HEK293 (cell line): ENCODE measurements at regions not wholly inside any gene's neighbourhood (a gene's known extent, or its start where the extent isn't known, plus 50 kb on each side); places are given as distances from the start of the nearest gene placed in this dataset.

Experiments used
- CTCF ChIA-PET: fragments of 350-600 bp; formaldehyde crosslinking; extraction: SDS; loops from one replicate; lab custom pipeline; 2021; ENCODE audit warnings: antibody characterized with exemption; lab: Yijun Ruan, JAX
- POLR2A ChIA-PET: fragments of 300-600 bp; formaldehyde crosslinking; extraction: SDS; loops from one replicate; lab custom pipeline; 2020; ENCODE audit warnings: antibody characterized with exemption, inconsistent platforms; lab: Yijun Ruan, JAX
- H3K27ac ChIP-seq: fragments of 200-500 bp; sonication (Bioruptor generic); 2 replicates; pipeline ENCODE4 v1.5.1; 2014; ENCODE audit warnings: low read depth, low read length, control low read depth, inconsistent platforms; ENCODE audit errors: extremely low read depth
- H3K36me3 ChIP-seq, 2 experiments: fragments of 200-500 bp in 1 of 2; sonication (Bioruptor generic) in 1 of 2; 1 replicate in 1 of 2; 2 replicates in 1 of 2; pipeline ENCODE4 v1.5.1; 2014 to 2017; ENCODE audit warnings: inconsistent platforms in 2 of 2, low read length in 2 of 2; ENCODE audit not compliant: control insufficient read depth in 2 of 2, insufficient read depth in 1 of 2
- H3K4me1 ChIP-seq: fragments of 200-500 bp; sonication (Bioruptor generic); 2 replicates; pipeline ENCODE4 v1.5.1; 2014; ENCODE audit warnings: mild to moderate bottlenecking, low read length, inconsistent platforms; ENCODE audit not compliant: control insufficient read depth, insufficient read depth
- H3K4me3 ChIP-seq: 2 replicates; pipeline ENCODE4 v1.5.1; 2011; ENCODE audit warnings: low read depth, mild to moderate bottlenecking, control low read depth, low read length, moderate library complexity
- H3K9me3 ChIP-seq: fragments of 200-500 bp; sonication (Bioruptor generic); 2 replicates; pipeline ENCODE4 v1.5.1; 2014; ENCODE audit warnings: low read depth, low read length, inconsistent platforms; ENCODE audit not compliant: control insufficient read depth, insufficient read depth
- CTCF ChIP-seq: fragments of 450-650 bp; formaldehyde crosslinking; IDR thresholded peaks from 2 replicates; pipeline ENCODE4 v1.5.1; 2016; ENCODE audit warnings: missing biosample characterization, missing genetic modification characterization
- ELK4 ChIP-seq: IDR thresholded peaks from 2 replicates; pipeline ENCODE4 v1.6.1; 2011; ENCODE audit warnings: mild to moderate bottlenecking, low read depth, low read length, borderline replicate concordance
- MEIS1 ChIP-seq: sonication (generic); formaldehyde crosslinking; IDR thresholded peaks from 2 replicates; pipeline ENCODE4 v1.8.1; 2022; ENCODE audit warnings: missing genetic modification reagents, mild to moderate bottlenecking, borderline replicate concordance
- OSR2 ChIP-seq: fragments of 450-650 bp; formaldehyde crosslinking; IDR thresholded peaks from 2 replicates; pipeline ENCODE4 v1.5.1; 2016; ENCODE audit warnings: missing biosample characterization, missing genetic modification characterization
- ZBTB44 ChIP-seq: fragments of 450-650 bp; IDR thresholded peaks from 2 replicates; pipeline ENCODE4 v1.5.1; 2018; ENCODE audit warnings: missing biosample characterization, mild to moderate bottlenecking, missing genetic modification characterization
- ZBTB8A ChIP-seq: fragments of 450-650 bp; formaldehyde crosslinking; IDR thresholded peaks from 2 replicates; pipeline ENCODE4 v1.5.1; 2016; ENCODE audit warnings: missing biosample characterization, missing genetic modification characterization
- ZEB2 ChIP-seq: fragments of 450-650 bp; formaldehyde crosslinking; IDR thresholded peaks from 2 replicates; pipeline ENCODE4 v1.5.1; 2016; ENCODE audit warnings: missing biosample characterization, missing genetic modification characterization
- ZFHX2 ChIP-seq: fragments of 450-650 bp; formaldehyde crosslinking; conservative IDR thresholded peaks from 2 replicates; pipeline ENCODE4 v1.5.1; 2016; ENCODE audit warnings: missing biosample characterization, missing genetic modification characterization
- ZFP3 ChIP-seq: fragments of 450-650 bp; formaldehyde crosslinking; IDR thresholded peaks from 2 replicates; pipeline ENCODE4 v1.5.1; 2016; ENCODE audit warnings: low read depth, missing biosample characterization, missing genetic modification characterization
- ZNF112 ChIP-seq: fragments of 450-650 bp; formaldehyde crosslinking; IDR thresholded peaks from 2 replicates; pipeline ENCODE4 v1.5.0; 2017; ENCODE audit warnings: missing biosample characterization, missing genetic modification characterization
- ZNF133 ChIP-seq: fragments of 450-650 bp; formaldehyde crosslinking; IDR thresholded peaks from 2 replicates; pipeline ENCODE4 v1.5.1; 2016; ENCODE audit warnings: missing biosample characterization, missing genetic modification characterization
- ZNF175 ChIP-seq: fragments of 450-650 bp; formaldehyde crosslinking; IDR thresholded peaks from 2 replicates; pipeline ENCODE4 v1.5.1; 2016; ENCODE audit warnings: missing biosample characterization, missing genetic modification characterization
- ZNF184 ChIP-seq: fragments of 450-650 bp; IDR thresholded peaks from 2 replicates; pipeline ENCODE4 v1.5.1; 2018; ENCODE audit warnings: missing biosample characterization, mild to moderate bottlenecking, missing genetic modification characterization
- ZNF211 ChIP-seq: fragments of 450-650 bp; formaldehyde crosslinking; IDR thresholded peaks from 2 replicates; pipeline ENCODE4 v1.5.1; 2016; ENCODE audit warnings: low read depth, missing biosample characterization, missing genetic modification characterization
- ZNF266 ChIP-seq: fragments of 450-650 bp; formaldehyde crosslinking; IDR thresholded peaks from 2 replicates; pipeline ENCODE4 v1.5.1; 2016; ENCODE audit warnings: missing biosample characterization, missing genetic modification characterization, low read depth
- ZNF280D ChIP-seq: fragments of 450-650 bp; formaldehyde crosslinking; IDR thresholded peaks from 2 replicates; pipeline ENCODE4 v1.5.1; 2016; ENCODE audit warnings: missing biosample characterization, missing genetic modification characterization
- ZNF362 ChIP-seq: fragments of 450-650 bp; formaldehyde crosslinking; IDR thresholded peaks from 2 replicates; pipeline ENCODE4 v1.5.1; 2016; ENCODE audit warnings: missing biosample characterization, missing genetic modification characterization
- ZNF37A ChIP-seq: fragments of 450-650 bp; IDR thresholded peaks from 2 replicates; pipeline ENCODE4 v1.5.1; 2018; ENCODE audit warnings: missing biosample characterization, missing genetic modification characterization
- ZNF555 ChIP-seq: fragments of 450-650 bp; formaldehyde crosslinking; conservative IDR thresholded peaks from 2 replicates; pipeline ENCODE4 v1.5.1; 2017; ENCODE audit warnings: missing biosample characterization, mild to moderate bottlenecking, missing genetic modification characterization, inconsistent platforms
- ZNF626 ChIP-seq: fragments of 450-650 bp; sonication (Bioruptor Pico); formaldehyde crosslinking; IDR thresholded peaks from 2 replicates; pipeline ENCODE4 v1.5.1; 2018; ENCODE audit warnings: missing biosample characterization, missing genetic modification characterization, inconsistent platforms
- ZNF654 ChIP-seq: fragments of 450-650 bp; formaldehyde crosslinking; IDR thresholded peaks from 2 replicates; pipeline ENCODE4 v1.5.1; 2016; ENCODE audit warnings: low read depth, missing biosample characterization, missing genetic modification characterization
- ZNF658 ChIP-seq: fragments of 450-650 bp; formaldehyde crosslinking; IDR thresholded peaks from 2 replicates; pipeline ENCODE4; 2016; ENCODE audit warnings: missing biosample characterization, missing genetic modification characterization

GRCh38 chr2:6202756-6203155 lies 510.6 kb downstream of the SOX11 start (continued):
- no peak for TF ChIP-seq ZNF280D

- H3K9me3 ChIP-seq: no peaks in the 10 kb centered on the region
- ChIA-PET CTCF (no interaction called here), POLR2A (no interaction called here)
Measured at GRCh38 chr2:6203291-6203959, 511.2 kb downstream of the SOX11 start.

GRCh38 chr2:6206882-6207281 lies 514.7 kb downstream of the SOX11 start:
- H3K36me3 ChIP-seq: no peaks in the 10 kb centered on the region
- no peak for TF ChIP-seq ZBTB8A (tag by site-specific recombination)
- no peak for TF ChIP-seq ZNF184 (tag by site-specific recombination)
- no peak for TF ChIP-seq ZNF266 (tag by site-specific recombination)
- no peak for TF ChIP-seq ZNF555 (tag by site-specific recombination)
- TF ChIP-seq ZNF658 (tag by site-specific recombination): no peak
- no peak for TF ChIP-seq ZEB2 (tag by site-specific recombination)
- no peak for TF ChIP-seq ELK4
- TF ChIP-seq ZBTB44: no peak
- TF ChIP-seq ZFP3 (tag by site-specific recombination): no peak
- TF ChIP-seq ZNF626 (tag by site-specific recombination): no peak
- TF ChIP-seq OSR2 (tag by site-specific recombination): no peak
- no peak for TF ChIP-seq ZNF133 (tag by site-specific recombination)
- no peak for TF ChIP-seq ZNF362
- no peak for TF ChIP-seq ZNF654 (tag by site-specific recombination)
- no peak for TF ChIP-seq ZNF175 (tag by site-specific recombination)
- TF ChIP-seq ZNF37A (tag by site-specific recombination): no peak
- TF ChIP-seq CTCF (tag by site-specific recombination): no peak
- TF ChIP-seq, all 188 proteins: peak for 0
- POLR2A ChIA-PET: no interaction called here
- no peak overlapping the region for H3K27ac ChIP-seq
- H3K4me1 ChIP-seq: no peaks in the 10 kb centered on the region
- H3K9me3 ChIP-seq: no peaks in the 10 kb centered on the region
- CTCF ChIA-PET: no interaction called here
- H3K4me3 ChIP-seq: no peak overlapping the region

More at GRCh38 chr2:6203291-6203959, 511.2 kb downstream of the SOX11 start:
- Histone ChIP-seq H3K4me1 (no peaks in the 10 kb centered on the region), H3K36me3 (no peaks in the 10 kb centered on the region)
- no peak for TF ChIP-seq ZNF112 (tag by site-specific recombination)
- no peak for TF ChIP-seq ZFHX2
- no peak for TF ChIP-seq ZNF362
- no peak for TF ChIP-seq ZNF211 (tag by site-specific recombination)
- TF ChIP-seq MEIS1: no peak
- TF ChIP-seq, all 188 proteins: peak for 0
- H3K4me3 ChIP-seq: no peak overlapping the region
- no peak overlapping the region for H3K27ac ChIP-seq
